22Rv1 (cell line): ENCODE measurements at regions not wholly inside any gene's neighbourhood (a gene's known extent, or its start where the extent isn't known, plus 50 kb on each side); places are given as distances from the start of the nearest gene placed in this dataset.

Experiments used
- CTCF ChIP-seq: fragments of 450-650 bp; IDR thresholded peaks from 2 replicates; pipeline ENCODE4 v1.5.1; 2017; ENCODE audit warnings: mild to moderate bottlenecking
- ZFX ChIP-seq: fragments of 450-650 bp; IDR thresholded peaks from 2 replicates; pipeline ENCODE4 v1.6.1; 2017; ENCODE audit warnings: antibody characterized with exemption, borderline replicate concordance

GRCh38 chr6:21898107-21898796 is 304.7 kb downstream of the SOX4 start:
- no peak for TF ChIP-seq CTCF
- TF ChIP-seq ZFX = no peak
